BJ (cell line): ENCODE measurements at regions not wholly inside any gene's neighbourhood (a gene's known extent, or its start where the extent isn't known, plus 50 kb on each side); places are given as distances from the start of the nearest gene placed in this dataset.

Experiments used
- CTCF ChIA-PET: fragments of 350-600 bp; formaldehyde crosslinking; extraction: SDS; loops from one replicate; lab custom pipeline; 2021; ENCODE audit warnings: antibody characterized with exemption, inconsistent platforms; lab: Yijun Ruan, JAX
- POLR2A ChIA-PET: fragments of 300-600 bp; sonication (Branson Sonifier 250); formaldehyde crosslinking; extraction: SDS; loops from one replicate; lab custom pipeline; 2021; ENCODE audit warnings: antibody characterized with exemption; lab: Charles Lee
- DNase-seq: peaks from one replicate; pipeline ENCODE4 v3.0.0-alpha.2; 2011; ENCODE audit warnings: low read depth
- H3K27me3 ChIP-seq: 2 replicates; pipeline ENCODE4 v1.6.0; 2011; ENCODE audit warnings: low read length; ENCODE audit not compliant: control insufficient read depth, insufficient read depth
- H3K36me3 ChIP-seq: 2 replicates; pipeline ENCODE4 v1.5.1; 2011; ENCODE audit warnings: low read length; ENCODE audit not compliant: control insufficient read depth, insufficient read depth
- H3K4me3 ChIP-seq: 2 replicates; pipeline ENCODE4 v1.5.1; 2011; ENCODE audit warnings: low read depth, mild to moderate bottlenecking, control low read depth, low read length
- TF ChIP-seq, protein P1 (sequence below): IDR thresholded peaks from 2 replicates; pipeline ENCODE4 v1.5.1; 2011; ENCODE audit warnings: low read depth, mild to moderate bottlenecking, control low read depth, inconsistent platforms, low read length, moderate library complexity; ENCODE audit not compliant: insufficient read depth

DNA sequence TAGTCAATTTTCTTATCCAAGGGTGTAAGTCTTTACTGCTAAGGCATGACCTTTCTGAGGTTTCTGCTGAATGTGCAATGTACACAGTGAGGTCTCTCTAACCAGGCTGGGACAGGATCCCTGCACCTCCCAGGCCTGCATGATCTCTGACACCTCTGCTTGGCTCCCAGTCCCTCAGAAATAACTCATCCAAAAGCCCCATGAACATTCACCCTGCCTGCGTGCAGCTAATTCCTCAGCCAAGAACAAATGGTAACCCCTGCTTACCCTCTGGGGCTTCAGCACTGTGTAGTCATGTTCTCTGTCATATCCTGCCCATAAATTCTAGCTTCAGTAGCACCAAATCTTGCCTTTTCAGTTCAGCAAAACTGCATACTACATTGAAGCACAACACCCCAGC lies 1146.3 kb upstream of the MIR17HG start:
- no peak for DNase-seq
- CTCF ChIA-PET: no interaction called here
- H3K27me3 ChIP-seq: no peaks in the 10 kb centered on the region
- H3K36me3 ChIP-seq: no peaks in the 10 kb centered on the region
- no peak overlapping the region for H3K4me3 ChIP-seq
- TF ChIP-seq, protein P1, sequence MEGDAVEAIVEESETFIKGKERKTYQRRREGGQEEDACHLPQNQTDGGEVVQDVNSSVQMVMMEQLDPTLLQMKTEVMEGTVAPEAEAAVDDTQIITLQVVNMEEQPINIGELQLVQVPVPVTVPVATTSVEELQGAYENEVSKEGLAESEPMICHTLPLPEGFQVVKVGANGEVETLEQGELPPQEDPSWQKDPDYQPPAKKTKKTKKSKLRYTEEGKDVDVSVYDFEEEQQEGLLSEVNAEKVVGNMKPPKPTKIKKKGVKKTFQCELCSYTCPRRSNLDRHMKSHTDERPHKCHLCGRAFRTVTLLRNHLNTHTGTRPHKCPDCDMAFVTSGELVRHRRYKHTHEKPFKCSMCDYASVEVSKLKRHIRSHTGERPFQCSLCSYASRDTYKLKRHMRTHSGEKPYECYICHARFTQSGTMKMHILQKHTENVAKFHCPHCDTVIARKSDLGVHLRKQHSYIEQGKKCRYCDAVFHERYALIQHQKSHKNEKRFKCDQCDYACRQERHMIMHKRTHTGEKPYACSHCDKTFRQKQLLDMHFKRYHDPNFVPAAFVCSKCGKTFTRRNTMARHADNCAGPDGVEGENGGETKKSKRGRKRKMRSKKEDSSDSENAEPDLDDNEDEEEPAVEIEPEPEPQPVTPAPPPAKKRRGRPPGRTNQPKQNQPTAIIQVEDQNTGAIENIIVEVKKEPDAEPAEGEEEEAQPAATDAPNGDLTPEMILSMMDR: no peak
- POLR2A ChIA-PET: no interaction called here

DNA sequence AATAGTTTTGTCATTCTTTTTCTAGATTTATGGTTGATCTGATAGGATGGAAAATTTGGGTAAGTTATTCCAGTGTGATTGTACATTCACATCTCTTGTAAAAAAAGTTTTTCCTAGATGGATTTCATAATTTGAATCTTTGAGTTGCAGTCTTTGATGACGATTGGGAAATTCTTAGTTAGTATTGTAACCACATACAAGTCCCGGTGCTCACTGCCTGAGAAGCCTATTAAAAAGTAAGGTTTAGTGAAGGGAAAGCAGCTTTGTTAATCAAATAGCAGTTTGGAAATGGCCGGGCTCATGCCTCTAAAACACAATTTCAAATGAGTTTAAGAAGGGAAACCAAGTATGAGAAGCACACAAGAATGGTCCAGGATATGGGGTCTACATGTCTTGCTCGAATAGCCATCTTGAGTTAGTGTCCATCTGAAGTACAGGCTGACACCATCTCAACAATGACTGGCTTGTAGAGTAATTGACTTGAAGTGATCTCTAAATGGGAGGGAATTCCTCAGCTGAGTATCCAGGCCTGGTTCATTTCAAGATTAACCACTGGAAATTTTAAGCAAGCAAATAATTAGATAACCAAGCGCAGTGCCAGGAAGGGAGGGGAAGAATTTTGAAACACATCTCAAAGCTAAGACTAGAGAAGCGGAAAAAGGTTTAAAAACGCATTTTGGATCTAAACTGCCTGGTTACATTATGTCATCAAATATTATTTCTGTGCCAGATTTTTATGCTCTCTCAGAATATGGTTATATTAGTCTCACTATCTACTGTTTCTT lies 1145.6 kb upstream of the MIR17HG start:
- H3K27me3 ChIP-seq: no peaks in the 10 kb centered on the region
- ChIA-PET CTCF (no interaction called here), POLR2A (no interaction called here)
- no peak for DNase-seq
- no peaks in the 10 kb centered on the region for H3K36me3 ChIP-seq
- no peak overlapping the region for H3K4me3 ChIP-seq
- TF ChIP-seq, protein P1: no peak

- Histone ChIP-seq H3K27me3 (no peaks in the 10 kb centered on the region), H3K36me3 (no peaks in the 10 kb centered on the region), H3K4me3 (no peak overlapping the region)
- ChIA-PET POLR2A (no interaction called here), CTCF (no interaction called here)
- TF ChIP-seq, protein P1: no peak
- DNase-seq: no peak
Observed at GRCh38 chr13:90205081-90205480, 1142.4 kb upstream of the MIR17HG start.

DNA sequence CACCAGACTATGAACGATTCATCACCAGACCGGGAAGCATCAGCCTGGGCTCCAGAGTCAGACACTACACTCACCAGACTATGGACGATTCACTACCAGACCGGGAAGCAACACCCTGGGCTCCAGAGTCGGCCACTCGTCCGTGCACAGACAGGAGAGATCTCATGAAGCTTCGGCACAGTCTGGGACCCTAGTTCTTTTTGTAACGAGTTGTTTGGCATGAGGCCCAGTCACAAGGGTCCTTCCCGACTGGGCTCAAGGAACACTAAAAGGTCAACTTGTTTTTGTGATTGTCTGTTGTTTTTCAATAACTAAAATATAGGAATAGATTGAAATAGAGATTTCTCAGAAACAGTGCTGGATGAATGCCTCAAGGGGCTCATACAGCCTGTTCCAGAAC lies 1141.6 kb upstream of the MIR17HG start:
- CTCF ChIA-PET: no interaction called here
- no peaks in the 10 kb centered on the region for H3K36me3 ChIP-seq
- POLR2A ChIA-PET: no interaction called here
- H3K4me3 ChIP-seq: no peak overlapping the region
- no peak for DNase-seq
- no peaks in the 10 kb centered on the region for H3K27me3 ChIP-seq
- TF ChIP-seq, protein P1: no peak

DNA sequence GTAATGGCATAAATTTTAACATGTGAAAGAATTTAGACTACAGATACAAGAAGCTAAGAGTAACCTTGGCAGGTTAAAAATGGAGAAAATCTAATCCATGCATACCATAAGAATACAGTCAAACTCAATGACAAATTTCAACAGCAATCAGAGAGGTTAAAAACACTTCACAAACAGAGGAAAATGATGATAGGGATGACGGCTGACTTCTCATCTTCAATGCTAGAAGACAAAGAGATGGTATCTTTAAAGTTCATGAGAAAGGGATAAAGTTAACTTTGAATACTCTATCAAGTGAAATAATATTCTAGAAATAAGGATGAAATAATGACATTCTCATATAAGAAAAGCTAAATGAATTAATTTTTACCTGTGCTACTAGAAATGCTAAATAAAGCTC lies 1130.2 kb upstream of the MIR17HG start:
- H3K27me3 ChIP-seq: no peaks in the 10 kb centered on the region
- H3K36me3 ChIP-seq: no peaks in the 10 kb centered on the region
- POLR2A ChIA-PET: no interaction called here
- TF ChIP-seq, protein P1: no peak
- no peak for DNase-seq
- no peak overlapping the region for H3K4me3 ChIP-seq
- CTCF ChIA-PET: no interaction called here
